WTC11 (cell line): ENCODE measurements at regions not wholly inside any gene's neighbourhood (a gene's known extent, or its start where the extent isn't known, plus 50 kb on each side); places are given as distances from the start of the nearest gene placed in this dataset.

Source experiments
- ATAC-seq: fragments of 200-7000 bp; cut with Tn5 transposase; 2 replicates; pipeline ENCODE4 v1.10.0; 2021; ENCODE audit warnings: mild to moderate bottlenecking, moderate library complexity
- CTCF ChIA-PET: fragments of 300-600 bp; sonication (Branson Sonifier 250); formaldehyde crosslinking; loops from one replicate; lab custom pipeline; 2021; ENCODE audit warnings: antibody characterized with exemption; lab: Charles Lee
- POLR2A ChIA-PET: fragments of 350-600 bp; sonication (Branson Sonifier 250); formaldehyde crosslinking; loops from one replicate; lab custom pipeline; 2021; ENCODE audit warnings: antibody characterized with exemption; lab: Charles Lee
- DNase-seq: peaks from one replicate; pipeline ENCODE4 v3.0.0; 2021; ENCODE audit warnings: low spot score
- H3K27ac Mint-ChIP-seq: 2 replicates; pipeline ENCODE4 v1.8.0; 2021; ENCODE audit warnings: mixed read lengths
- H3K27me3 Mint-ChIP-seq: 2 replicates; pipeline ENCODE4 v1.8.0; 2021; ENCODE audit warnings: low read depth, mild to moderate bottlenecking, moderate library complexity, mixed read lengths
- H3K36me3 Mint-ChIP-seq: 2 replicates; pipeline ENCODE4 v1.8.0; 2021; ENCODE audit warnings: mixed read lengths
- H3K4me1 Mint-ChIP-seq: 2 replicates; pipeline ENCODE4 v1.8.0; 2022; ENCODE audit warnings: mixed read lengths
- H3K4me3 Mint-ChIP-seq: 2 replicates; pipeline ENCODE4 v1.8.0; 2021; ENCODE audit warnings: mild to moderate bottlenecking, moderate library complexity, mixed read lengths
- H3K9me3 Mint-ChIP-seq: 2 replicates; pipeline ENCODE4 v1.8.0; 2021; ENCODE audit warnings: mixed read lengths
- CREM ChIP-seq: sonication (generic); formaldehyde crosslinking; IDR thresholded peaks from 2 replicates; pipeline ENCODE4 v1.8.1; 2022; ENCODE audit warnings: mild to moderate bottlenecking, missing genetic modification reagents, moderate library complexity
- ESRRA ChIP-seq: sonication (generic); formaldehyde crosslinking; IDR thresholded peaks from 2 replicates; pipeline ENCODE4 v1.8.1; 2022; ENCODE audit warnings: mild to moderate bottlenecking, missing genetic modification reagents, borderline replicate concordance
- FOXP1 ChIP-seq: sonication (generic); formaldehyde crosslinking; IDR thresholded peaks from 2 replicates; pipeline ENCODE4 v1.8.0; 2022; ENCODE audit warnings: missing genetic modification reagents, mild to moderate bottlenecking, moderate library complexity, borderline replicate concordance
- GTF2I ChIP-seq: fragments of 250-450 bp; sonication (Bioruptor Pico); conservative IDR thresholded peaks from 2 replicates; pipeline ENCODE4 v1.4.0; 2021; ENCODE audit warnings: mild to moderate bottlenecking
- IRF2 ChIP-seq: sonication (generic); formaldehyde crosslinking; IDR thresholded peaks from 2 replicates; pipeline ENCODE4 v1.8.0; 2022; ENCODE audit warnings: low read depth, missing genetic modification reagents, borderline replicate concordance
- JAZF1 ChIP-seq: fragments of 250-450 bp; sonication (Bioruptor Pico); IDR thresholded peaks from 2 replicates; pipeline ENCODE4 v1.9.0; 2021; ENCODE audit warnings: moderate library complexity, mild to moderate bottlenecking, inconsistent platforms
- JUN ChIP-seq: sonication (generic); formaldehyde crosslinking; IDR thresholded peaks from 2 replicates; pipeline ENCODE4 v1.8.0; 2023; ENCODE audit warnings: mild to moderate bottlenecking, missing genetic modification reagents
- NR2C2 ChIP-seq: sonication (generic); formaldehyde crosslinking; IDR thresholded peaks from 2 replicates; pipeline ENCODE4 v1.8.0; 2022; ENCODE audit warnings: mild to moderate bottlenecking, missing genetic modification reagents
- PRRX2 ChIP-seq: fragments of 250-450 bp; sonication (Bioruptor Pico); IDR thresholded peaks from 2 replicates; pipeline ENCODE4 v1.8.0; 2021; ENCODE audit warnings: mild to moderate bottlenecking
- ZNF416 ChIP-seq: fragments of 250-450 bp; sonication (Bioruptor Pico); IDR thresholded peaks from 2 replicates; pipeline ENCODE4 v1.9.0; 2021; ENCODE audit warnings: mild to moderate bottlenecking, inconsistent platforms
- TF ChIP-seq, protein P1 (sequence below): sonication (generic); formaldehyde crosslinking; IDR thresholded peaks from 2 replicates; pipeline ENCODE4 v1.8.1; 2023; ENCODE audit warnings: mild to moderate bottlenecking, moderate library complexity, missing genetic modification reagents
- TF ChIP-seq, protein P2 (sequence below): fragments of 200-600 bp; IDR thresholded peaks from 2 replicates; pipeline ENCODE4 v1.8.0; 2022; ENCODE audit warnings: antibody characterized with exemption
- TF ChIP-seq, protein P3 (sequence below): fragments of 250-450 bp; sonication (Bioruptor Pico); conservative IDR thresholded peaks from 2 replicates; pipeline ENCODE4 v1.9.0; 2021; ENCODE audit warnings: mild to moderate bottlenecking
- TF ChIP-seq, protein P4 (sequence below): sonication (generic); formaldehyde crosslinking; IDR thresholded peaks from 2 replicates; pipeline ENCODE4 v1.8.0; 2022; ENCODE audit warnings: mild to moderate bottlenecking, missing genetic modification reagents
- TF ChIP-seq, protein P5 (sequence below): sonication (generic); formaldehyde crosslinking; IDR thresholded peaks from 2 replicates; pipeline ENCODE4 v1.8.1; 2023; ENCODE audit warnings: mild to moderate bottlenecking, missing genetic modification reagents, borderline replicate concordance
- TF ChIP-seq, protein P6 (sequence below): sonication (generic); formaldehyde crosslinking; IDR thresholded peaks from 2 replicates; pipeline ENCODE4 v1.8.0; 2023; ENCODE audit warnings: mild to moderate bottlenecking, missing genetic modification reagents
- TF ChIP-seq, protein P7 (sequence below): fragments of 250-450 bp; sonication (Bioruptor Pico); IDR thresholded peaks from 2 replicates; pipeline ENCODE4 v1.9.0; 2021; ENCODE audit warnings: mild to moderate bottlenecking

DNA sequence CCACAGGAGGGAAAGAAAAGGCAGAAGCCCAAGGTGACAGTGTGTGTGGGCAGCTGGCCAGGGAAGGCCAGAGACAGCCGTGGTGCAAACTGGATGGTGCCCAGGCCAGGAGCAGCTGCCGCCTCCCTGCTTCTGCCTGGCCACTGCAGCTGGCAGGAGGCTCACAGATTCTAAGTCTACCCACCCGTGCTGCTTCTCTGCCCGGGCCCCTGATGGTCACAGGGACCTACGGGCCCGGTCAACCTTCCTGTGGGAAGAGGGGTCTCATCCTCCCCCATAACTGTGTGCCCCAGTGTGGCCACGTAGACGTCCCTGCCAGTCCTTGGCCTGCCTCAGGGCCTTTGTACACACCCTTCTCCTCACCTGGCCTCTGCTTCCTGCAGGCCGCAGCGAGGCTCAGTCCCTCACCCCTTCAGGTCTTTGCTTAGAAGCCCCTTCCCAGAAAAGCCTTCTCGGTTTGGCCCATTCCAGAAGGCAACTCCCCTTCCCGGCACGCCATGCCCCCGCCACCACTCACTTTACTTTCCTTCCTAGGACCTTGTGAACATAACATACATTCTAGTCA lies 192.6 kb upstream of the AJAP1 start:
- no peak overlapping the region for H3K27ac Mint-ChIP-seq
- CTCF ChIA-PET: no interaction called here

More for the DNA sequence above, 192.6 kb upstream of the AJAP1 start:
- Mint-ChIP-seq H3K4me1 (no peaks in the 10 kb centered on the region), H3K27me3 (peaks cover 15% of the 10 kb centered on the region), H3K36me3 (peaks cover 68% of the 10 kb centered on the region), H3K4me3 (no peak overlapping the region), H3K9me3 (peaks cover 65% of the 10 kb centered on the region)
- no peak for TF ChIP-seq ZNF416 (CRISPR knock-in tag)
- TF ChIP-seq, protein P1, sequence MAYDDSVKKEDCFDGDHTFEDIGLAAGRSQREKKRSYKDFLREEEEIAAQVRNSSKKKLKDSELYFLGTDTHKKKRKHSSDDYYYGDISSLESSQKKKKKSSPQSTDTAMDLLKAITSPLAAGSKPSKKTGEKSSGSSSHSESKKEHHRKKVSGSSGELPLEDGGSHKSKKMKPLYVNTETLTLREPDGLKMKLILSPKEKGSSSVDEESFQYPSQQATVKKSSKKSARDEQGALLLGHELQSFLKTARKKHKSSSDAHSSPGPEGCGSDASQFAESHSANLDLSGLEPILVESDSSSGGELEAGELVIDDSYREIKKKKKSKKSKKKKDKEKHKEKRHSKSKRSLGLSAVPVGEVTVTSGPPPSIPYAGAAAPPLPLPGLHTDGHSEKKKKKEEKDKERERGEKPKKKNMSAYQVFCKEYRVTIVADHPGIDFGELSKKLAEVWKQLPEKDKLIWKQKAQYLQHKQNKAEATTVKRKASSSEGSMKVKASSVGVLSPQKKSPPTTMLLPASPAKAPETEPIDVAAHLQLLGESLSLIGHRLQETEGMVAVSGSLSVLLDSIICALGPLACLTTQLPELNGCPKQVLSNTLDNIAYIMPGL (CRISPR knock-in tag): no peak
- no peak for TF ChIP-seq PRRX2 (CRISPR knock-in tag)
- TF ChIP-seq NR2C2: no peak
- TF ChIP-seq GTF2I (CRISPR knock-in tag): no peak
- TF ChIP-seq, protein P2, sequence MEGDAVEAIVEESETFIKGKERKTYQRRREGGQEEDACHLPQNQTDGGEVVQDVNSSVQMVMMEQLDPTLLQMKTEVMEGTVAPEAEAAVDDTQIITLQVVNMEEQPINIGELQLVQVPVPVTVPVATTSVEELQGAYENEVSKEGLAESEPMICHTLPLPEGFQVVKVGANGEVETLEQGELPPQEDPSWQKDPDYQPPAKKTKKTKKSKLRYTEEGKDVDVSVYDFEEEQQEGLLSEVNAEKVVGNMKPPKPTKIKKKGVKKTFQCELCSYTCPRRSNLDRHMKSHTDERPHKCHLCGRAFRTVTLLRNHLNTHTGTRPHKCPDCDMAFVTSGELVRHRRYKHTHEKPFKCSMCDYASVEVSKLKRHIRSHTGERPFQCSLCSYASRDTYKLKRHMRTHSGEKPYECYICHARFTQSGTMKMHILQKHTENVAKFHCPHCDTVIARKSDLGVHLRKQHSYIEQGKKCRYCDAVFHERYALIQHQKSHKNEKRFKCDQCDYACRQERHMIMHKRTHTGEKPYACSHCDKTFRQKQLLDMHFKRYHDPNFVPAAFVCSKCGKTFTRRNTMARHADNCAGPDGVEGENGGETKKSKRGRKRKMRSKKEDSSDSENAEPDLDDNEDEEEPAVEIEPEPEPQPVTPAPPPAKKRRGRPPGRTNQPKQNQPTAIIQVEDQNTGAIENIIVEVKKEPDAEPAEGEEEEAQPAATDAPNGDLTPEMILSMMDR: no peak
- no peak for TF ChIP-seq JUN
- no peak for TF ChIP-seq CREM (CRISPR knock-in tag)
- TF ChIP-seq JAZF1 (CRISPR knock-in tag): no peak
- TF ChIP-seq, protein P3, sequence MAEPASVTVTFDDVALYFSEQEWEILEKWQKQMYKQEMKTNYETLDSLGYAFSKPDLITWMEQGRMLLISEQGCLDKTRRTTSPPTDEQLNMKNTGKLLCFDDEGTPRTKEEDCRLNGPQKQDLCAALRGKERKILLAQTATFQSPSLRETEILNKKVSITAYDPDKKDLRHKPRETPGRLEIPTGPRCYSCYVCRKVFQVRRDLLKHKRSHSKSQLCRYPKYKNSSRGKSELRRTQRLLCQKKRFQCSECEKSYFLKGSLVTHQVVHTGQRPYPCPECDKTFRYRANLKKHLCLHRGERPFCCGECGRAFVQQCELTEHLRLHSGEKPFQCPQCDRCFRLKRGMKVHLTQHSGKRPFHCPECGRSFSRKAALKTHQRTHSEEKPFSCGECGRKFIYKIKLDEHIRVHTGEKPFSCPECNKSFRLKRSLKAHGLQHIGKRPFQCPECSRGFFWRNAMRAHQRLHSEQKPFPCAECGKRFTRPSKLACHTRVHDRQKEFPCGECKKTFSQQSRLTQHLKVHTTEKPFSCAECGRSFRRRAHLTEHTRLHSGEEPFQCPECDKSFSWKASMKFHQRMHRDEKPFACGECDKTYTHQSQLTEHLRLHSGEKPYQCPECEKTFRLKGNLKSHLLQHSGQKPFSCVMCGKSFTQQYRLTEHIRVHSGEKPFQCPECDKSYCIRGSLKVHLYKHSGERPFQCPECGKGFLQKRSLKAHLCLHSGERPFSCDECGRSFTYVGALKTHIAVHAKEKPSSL (CRISPR knock-in tag): no peak
- TF ChIP-seq, protein P4, sequence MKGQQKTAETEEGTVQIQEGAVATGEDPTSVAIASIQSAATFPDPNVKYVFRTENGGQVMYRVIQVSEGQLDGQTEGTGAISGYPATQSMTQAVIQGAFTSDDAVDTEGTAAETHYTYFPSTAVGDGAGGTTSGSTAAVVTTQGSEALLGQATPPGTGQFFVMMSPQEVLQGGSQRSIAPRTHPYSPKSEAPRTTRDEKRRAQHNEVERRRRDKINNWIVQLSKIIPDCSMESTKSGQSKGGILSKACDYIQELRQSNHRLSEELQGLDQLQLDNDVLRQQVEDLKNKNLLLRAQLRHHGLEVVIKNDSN (CRISPR knock-in tag): no peak
- no peak for TF ChIP-seq ESRRA (CRISPR knock-in tag)
- TF ChIP-seq, protein P5, sequence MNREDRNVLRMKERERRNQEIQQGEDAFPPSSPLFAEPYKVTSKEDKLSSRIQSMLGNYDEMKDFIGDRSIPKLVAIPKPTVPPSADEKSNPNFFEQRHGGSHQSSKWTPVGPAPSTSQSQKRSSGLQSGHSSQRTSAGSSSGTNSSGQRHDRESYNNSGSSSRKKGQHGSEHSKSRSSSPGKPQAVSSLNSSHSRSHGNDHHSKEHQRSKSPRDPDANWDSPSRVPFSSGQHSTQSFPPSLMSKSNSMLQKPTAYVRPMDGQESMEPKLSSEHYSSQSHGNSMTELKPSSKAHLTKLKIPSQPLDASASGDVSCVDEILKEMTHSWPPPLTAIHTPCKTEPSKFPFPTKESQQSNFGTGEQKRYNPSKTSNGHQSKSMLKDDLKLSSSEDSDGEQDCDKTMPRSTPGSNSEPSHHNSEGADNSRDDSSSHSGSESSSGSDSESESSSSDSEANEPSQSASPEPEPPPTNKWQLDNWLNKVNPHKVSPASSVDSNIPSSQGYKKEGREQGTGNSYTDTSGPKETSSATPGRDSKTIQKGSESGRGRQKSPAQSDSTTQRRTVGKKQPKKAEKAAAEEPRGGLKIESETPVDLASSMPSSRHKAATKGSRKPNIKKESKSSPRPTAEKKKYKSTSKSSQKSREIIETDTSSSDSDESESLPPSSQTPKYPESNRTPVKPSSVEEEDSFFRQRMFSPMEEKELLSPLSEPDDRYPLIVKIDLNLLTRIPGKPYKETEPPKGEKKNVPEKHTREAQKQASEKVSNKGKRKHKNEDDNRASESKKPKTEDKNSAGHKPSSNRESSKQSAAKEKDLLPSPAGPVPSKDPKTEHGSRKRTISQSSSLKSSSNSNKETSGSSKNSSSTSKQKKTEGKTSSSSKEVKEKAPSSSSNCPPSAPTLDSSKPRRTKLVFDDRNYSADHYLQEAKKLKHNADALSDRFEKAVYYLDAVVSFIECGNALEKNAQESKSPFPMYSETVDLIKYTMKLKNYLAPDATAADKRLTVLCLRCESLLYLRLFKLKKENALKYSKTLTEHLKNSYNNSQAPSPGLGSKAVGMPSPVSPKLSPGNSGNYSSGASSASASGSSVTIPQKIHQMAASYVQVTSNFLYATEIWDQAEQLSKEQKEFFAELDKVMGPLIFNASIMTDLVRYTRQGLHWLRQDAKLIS: no peak
- TF ChIP-seq IRF2: no peak
- TF ChIP-seq, protein P6, sequence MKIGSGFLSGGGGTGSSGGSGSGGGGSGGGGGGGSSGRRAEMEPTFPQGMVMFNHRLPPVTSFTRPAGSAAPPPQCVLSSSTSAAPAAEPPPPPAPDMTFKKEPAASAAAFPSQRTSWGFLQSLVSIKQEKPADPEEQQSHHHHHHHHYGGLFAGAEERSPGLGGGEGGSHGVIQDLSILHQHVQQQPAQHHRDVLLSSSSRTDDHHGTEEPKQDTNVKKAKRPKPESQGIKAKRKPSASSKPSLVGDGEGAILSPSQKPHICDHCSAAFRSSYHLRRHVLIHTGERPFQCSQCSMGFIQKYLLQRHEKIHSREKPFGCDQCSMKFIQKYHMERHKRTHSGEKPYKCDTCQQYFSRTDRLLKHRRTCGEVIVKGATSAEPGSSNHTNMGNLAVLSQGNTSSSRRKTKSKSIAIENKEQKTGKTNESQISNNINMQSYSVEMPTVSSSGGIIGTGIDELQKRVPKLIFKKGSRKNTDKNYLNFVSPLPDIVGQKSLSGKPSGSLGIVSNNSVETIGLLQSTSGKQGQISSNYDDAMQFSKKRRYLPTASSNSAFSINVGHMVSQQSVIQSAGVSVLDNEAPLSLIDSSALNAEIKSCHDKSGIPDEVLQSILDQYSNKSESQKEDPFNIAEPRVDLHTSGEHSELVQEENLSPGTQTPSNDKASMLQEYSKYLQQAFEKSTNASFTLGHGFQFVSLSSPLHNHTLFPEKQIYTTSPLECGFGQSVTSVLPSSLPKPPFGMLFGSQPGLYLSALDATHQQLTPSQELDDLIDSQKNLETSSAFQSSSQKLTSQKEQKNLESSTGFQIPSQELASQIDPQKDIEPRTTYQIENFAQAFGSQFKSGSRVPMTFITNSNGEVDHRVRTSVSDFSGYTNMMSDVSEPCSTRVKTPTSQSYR (CRISPR knock-in tag): no peak
- TF ChIP-seq FOXP1 (CRISPR knock-in tag): no peak
- TF ChIP-seq, protein P7, sequence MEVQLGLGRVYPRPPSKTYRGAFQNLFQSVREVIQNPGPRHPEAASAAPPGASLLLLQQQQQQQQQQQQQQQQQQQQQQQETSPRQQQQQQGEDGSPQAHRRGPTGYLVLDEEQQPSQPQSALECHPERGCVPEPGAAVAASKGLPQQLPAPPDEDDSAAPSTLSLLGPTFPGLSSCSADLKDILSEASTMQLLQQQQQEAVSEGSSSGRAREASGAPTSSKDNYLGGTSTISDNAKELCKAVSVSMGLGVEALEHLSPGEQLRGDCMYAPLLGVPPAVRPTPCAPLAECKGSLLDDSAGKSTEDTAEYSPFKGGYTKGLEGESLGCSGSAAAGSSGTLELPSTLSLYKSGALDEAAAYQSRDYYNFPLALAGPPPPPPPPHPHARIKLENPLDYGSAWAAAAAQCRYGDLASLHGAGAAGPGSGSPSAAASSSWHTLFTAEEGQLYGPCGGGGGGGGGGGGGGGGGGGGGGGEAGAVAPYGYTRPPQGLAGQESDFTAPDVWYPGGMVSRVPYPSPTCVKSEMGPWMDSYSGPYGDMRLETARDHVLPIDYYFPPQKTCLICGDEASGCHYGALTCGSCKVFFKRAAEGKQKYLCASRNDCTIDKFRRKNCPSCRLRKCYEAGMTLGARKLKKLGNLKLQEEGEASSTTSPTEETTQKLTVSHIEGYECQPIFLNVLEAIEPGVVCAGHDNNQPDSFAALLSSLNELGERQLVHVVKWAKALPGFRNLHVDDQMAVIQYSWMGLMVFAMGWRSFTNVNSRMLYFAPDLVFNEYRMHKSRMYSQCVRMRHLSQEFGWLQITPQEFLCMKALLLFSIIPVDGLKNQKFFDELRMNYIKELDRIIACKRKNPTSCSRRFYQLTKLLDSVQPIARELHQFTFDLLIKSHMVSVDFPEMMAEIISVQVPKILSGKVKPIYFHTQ: no peak
- DNase-seq (no peak), ATAC-seq (no peak)
- POLR2A ChIA-PET: no interaction called here
